ENCODE measurements at regions not wholly inside any gene's neighbourhood (a gene's known extent, or its start where the extent isn't known, plus 50 kb on each side); places are given as distances from the start of the nearest gene placed in this dataset.

- H3K79me2 ChIP-seq (ENCODE audit: control insufficient read depth, insufficient read depth, low read length) = no peaks in the 10 kb centered on the region
Observed at GRCh38 chr5:171703146-171703545, 82.5 kb upstream of the SMIM23 start.

GRCh38 chr5:171705036-171705435, 80.6 kb upstream of the SMIM23 start:
- no peak overlapping the region for H3K9ac ChIP-seq (ENCODE audit: insufficient read depth, low read length)
- H2AFZ ChIP-seq (ENCODE audit: low read length) = no peak overlapping the region
- H4K20me1 ChIP-seq (ENCODE audit: control insufficient read depth, extremely low read depth, insufficient read depth, low read length) = no peaks in the 10 kb centered on the region
- no peak overlapping the region for H3K4me3 ChIP-seq (replicated peaks in 1 of 4; ENCODE audit: control extremely low read depth in 1 of 4, insufficient read depth in 1 of 4, low read depth in 3 of 4, low read length in 4 of 4)
- peaks cover 11% of the 10 kb centered on the region for H3K27me3 ChIP-seq (ENCODE audit: control insufficient read depth, insufficient read depth, low read length)
- no peaks in the 10 kb centered on the region for H3K4me1 ChIP-seq (ENCODE audit: control insufficient read depth, extremely low read depth, insufficient read depth, low read length)
- no peak for DNase-seq (ENCODE audit: low read depth in 2 of 2)
- H3K9me3 ChIP-seq (ENCODE audit: control insufficient read depth, insufficient read depth, low read depth, low read length) = no peaks in the 10 kb centered on the region
- no peaks in the 10 kb centered on the region for H3K36me3 ChIP-seq (ENCODE audit: control insufficient read depth, insufficient read depth, low read length)
- no peaks in the 10 kb centered on the region for H3K79me2 ChIP-seq (ENCODE audit: control insufficient read depth, insufficient read depth, low read length)
- no peak overlapping the region for H3K4me2 ChIP-seq (ENCODE audit: extremely low read depth, insufficient read depth, low read length)
- H3K27ac ChIP-seq (ENCODE audit: insufficient read depth, low read length) = no peak overlapping the region
- TF ChIP-seq CTCF (conservative IDR thresholded peaks at IDR 0.05 in 1 of 2, IDR thresholded peaks at IDR 0.05 in 1 of 2; ENCODE audit: low read depth in 1 of 2, low read length in 2 of 2) (no peak), EZH2 (IDR thresholded peaks at IDR 0.05; ENCODE audit: low read length, missing control alignments) (no peak)

More at GRCh38 chr5:171703146-171703545, 82.5 kb upstream of the SMIM23 start:
- H4K20me1 ChIP-seq (ENCODE audit: control insufficient read depth, extremely low read depth, insufficient read depth, low read length) = no peaks in the 10 kb centered on the region
- H3K4me3 ChIP-seq (replicated peaks in 1 of 4; ENCODE audit: control extremely low read depth in 1 of 4, insufficient read depth in 1 of 4, low read depth in 3 of 4, low read length in 4 of 4) = no peak overlapping the region
- H3K36me3 ChIP-seq (ENCODE audit: control insufficient read depth, insufficient read depth, low read length) = no peaks in the 10 kb centered on the region
- no peaks in the 10 kb centered on the region for H3K9me3 ChIP-seq (ENCODE audit: control insufficient read depth, insufficient read depth, low read depth, low read length)
- TF ChIP-seq CTCF (conservative IDR thresholded peaks at IDR 0.05 in 1 of 2, IDR thresholded peaks at IDR 0.05 in 1 of 2; ENCODE audit: low read depth in 1 of 2, low read length in 2 of 2) (no peak), EZH2 (IDR thresholded peaks at IDR 0.05; ENCODE audit: low read length, missing control alignments) (no peak)
- H3K9ac ChIP-seq (ENCODE audit: insufficient read depth, low read length) = no peak overlapping the region
- no peak for DNase-seq (ENCODE audit: low read depth in 2 of 2)
- no peak overlapping the region for H3K4me2 ChIP-seq (ENCODE audit: extremely low read depth, insufficient read depth, low read length)
- peaks cover 11% of the 10 kb centered on the region for H3K27me3 ChIP-seq (ENCODE audit: control insufficient read depth, insufficient read depth, low read length)
- no peak overlapping the region for H3K27ac ChIP-seq (ENCODE audit: insufficient read depth, low read length)
- H3K4me1 ChIP-seq (ENCODE audit: control insufficient read depth, extremely low read depth, insufficient read depth, low read length) = no peaks in the 10 kb centered on the region
- H2AFZ ChIP-seq (ENCODE audit: low read length) = no peak overlapping the region

- H4K20me1 ChIP-seq (ENCODE audit: control insufficient read depth, extremely low read depth, insufficient read depth, low read length) = no peaks in the 10 kb centered on the region
- no peak overlapping the region for H3K4me3 ChIP-seq (replicated peaks in 1 of 4; ENCODE audit: control extremely low read depth in 1 of 4, insufficient read depth in 1 of 4, low read depth in 3 of 4, low read length in 4 of 4)
- H3K4me1 ChIP-seq (ENCODE audit: control insufficient read depth, extremely low read depth, insufficient read depth, low read length) = no peaks in the 10 kb centered on the region
- H3K36me3 ChIP-seq (ENCODE audit: control insufficient read depth, insufficient read depth, low read length) = no peaks in the 10 kb centered on the region
- H3K4me2 ChIP-seq (ENCODE audit: extremely low read depth, insufficient read depth, low read length) = no peak overlapping the region
- H3K79me2 ChIP-seq (ENCODE audit: control insufficient read depth, insufficient read depth, low read length) = no peaks in the 10 kb centered on the region
- peak in 1 of 2 donors; percentile 15 for DNase-seq (ENCODE audit: low read depth in 2 of 2)
- no peaks in the 10 kb centered on the region for H3K9me3 ChIP-seq (ENCODE audit: control insufficient read depth, insufficient read depth, low read depth, low read length)
- peaks cover 11% of the 10 kb centered on the region for H3K27me3 ChIP-seq (ENCODE audit: control insufficient read depth, insufficient read depth, low read length)
- TF ChIP-seq CTCF (conservative IDR thresholded peaks at IDR 0.05 in 1 of 2, IDR thresholded peaks at IDR 0.05 in 1 of 2; ENCODE audit: low read depth in 1 of 2, low read length in 2 of 2) (no peak), EZH2 (IDR thresholded peaks at IDR 0.05; ENCODE audit: low read length, missing control alignments) (no peak)
- no peak overlapping the region for H2AFZ ChIP-seq (ENCODE audit: low read length)
- no peak overlapping the region for H3K27ac ChIP-seq (ENCODE audit: insufficient read depth, low read length)
- H3K9ac ChIP-seq (ENCODE audit: insufficient read depth, low read length) = no peak overlapping the region
Observed at GRCh38 chr5:171705830-171706468, 79.7 kb upstream of the SMIM23 start.

All from fibroblast of lung (primary cell).